Stomach (tissue), 8 donors: ENCODE measurements at regions not wholly inside any gene's neighbourhood (a gene's known extent, or its start where the extent isn't known, plus 50 kb on each side); places are given as distances from the start of the nearest gene placed in this dataset.

Source experiments
- DNase-seq, 2 donors: peaks; one replicate each; pipeline versions ENCODE4 v3.0.0 to v3.0.0-alpha.2; 2013 to 2019
- H3K27ac ChIP-seq, 5 donors: fragments of 200-600 bp in 4 of 5; sonication (generic) in 4 of 5; one replicate each; pipeline ENCODE4 v1.5.1; 2013 to 2019; ENCODE audit warnings: mild to moderate bottlenecking in 1 of 5, moderate library complexity in 1 of 5
- H3K27me3 ChIP-seq, 3 donors: fragments of 200-600 bp; sonication (generic); one replicate each; pipeline ENCODE4 v1.5.1; 2017 to 2019; ENCODE audit warnings: mixed run types in 1 of 3
- H3K36me3 ChIP-seq, 4 donors: fragments of 200-600 bp; sonication (generic); 1 replicate in 3 of 4; 2 replicates in 1 of 4; pipeline ENCODE4 v1.5.1; 2016 to 2019
- H3K4me1 ChIP-seq, 4 donors: fragments of 200-600 bp; sonication (generic); one replicate each; pipeline ENCODE4 v1.5.1; 2016 to 2019
- H3K4me3 ChIP-seq, 4 donors: fragments of 200-600 bp; sonication (generic) in 3 of 4; one replicate each; pipeline ENCODE4 v1.5.1; 2016 to 2019; ENCODE audit warnings: mild to moderate bottlenecking in 1 of 4
- H3K9me3 ChIP-seq, 4 donors: fragments of 200-600 bp; sonication (generic); one replicate each; pipeline ENCODE4 v1.5.1; 2016 to 2019
- EP300 ChIP-seq: sonication (generic); formaldehyde crosslinking; IDR thresholded peaks from one replicate; pipeline ENCODE4 v1.6.1; 2017; ENCODE audit warnings: antibody characterized with exemption
- POLR2A ChIP-seq, 4 donors: fragments of 450-650 bp; IDR thresholded peaks; one replicate each; pipeline ENCODE4 v1.6.1; 2016; ENCODE audit warnings: antibody characterized with exemption in 4 of 4, control low read depth in 2 of 4, mild to moderate bottlenecking in 1 of 4, moderate library complexity in 1 of 4
- POLR2AphosphoS5 ChIP-seq, 3 donors: sonication (generic); formaldehyde crosslinking; IDR thresholded peaks; one replicate each; pipeline ENCODE4 v1.6.1; 2016; ENCODE audit warnings: antibody characterized with exemption in 3 of 3
- WGBS, 5 donors: extraction: QIAGEN DNeasy Blood & Tissue Kit in 3 of 5; methylation state at CpG; one replicate each; pipeline versions ENCODE4 v1.1.5 to v1.1.7; 2013 to 2018; 5-methylcytosine and 5-hydroxymethylcytosine counted together
- intact Hi-C: fragments of 100-400 bp; cut with DNase I; formaldehyde crosslinking; loops from one replicate; pipeline ENCODE4 v1.15.1; 2023; ENCODE audit warnings: low total_unique reads
- TF ChIP-seq, protein P1 (sequence below), 7 experiments: fragments of 450-650 bp in 4 of 7; fragments of 200-600 bp in 3 of 7; sonication (generic) in 3 of 7; IDR thresholded peaks; one replicate each; pipeline ENCODE4 v1.5.1; 2016 to 2019; ENCODE audit warnings: antibody characterized with exemption in 7 of 7, control low read depth in 2 of 7, mild to moderate bottlenecking in 1 of 7
- donor health status: healthy with polysubstance abuse.
- donor health status: Bipolar disorder and iron deficiency.
- donor health status: healthy.

DNA sequence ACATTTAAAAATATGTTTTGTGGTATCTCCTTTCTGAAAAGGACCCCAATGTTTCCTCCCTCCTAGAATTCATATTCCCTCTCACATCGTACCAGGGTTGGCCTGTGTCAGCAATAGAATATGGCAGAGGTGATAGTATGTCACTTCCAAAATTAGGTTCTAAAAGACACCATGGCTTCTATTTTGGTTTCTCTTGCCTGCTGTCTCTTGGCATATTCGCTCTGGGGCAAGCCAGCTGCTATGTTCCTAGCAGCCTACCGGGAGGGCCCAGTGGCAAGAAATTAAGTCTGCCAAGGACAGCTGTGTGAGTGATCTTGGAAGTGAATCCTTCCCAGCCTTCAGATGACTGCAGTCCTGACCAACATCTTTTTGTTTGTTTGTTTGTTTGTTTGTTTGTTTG lies 92.9 kb upstream of the PPM1J start:
- DNase-seq = no peak
- intact Hi-C loops = loop anchor here (10.0 kb wide), 1 partner anchor 237 kb away; no protein-coding TSS in a partner anchor
- 88 to 96% (median 94%) methylated on average over 3 of the region's 3 CpGs for WGBS, 5 donors
- H3K27ac ChIP-seq = no peak overlapping the region
- H3K4me1 ChIP-seq = peaks cover 0 to 5% (median 0%) of the 10 kb centered on the region in 4 donors
- TF ChIP-seq POLR2A (IDR thresholded peaks at IDR 0.05) (no peak), POLR2AphosphoS5 (IDR thresholded peaks at IDR 0.05) (no peak), EP300 (no peak)
- TF ChIP-seq, protein P1, sequence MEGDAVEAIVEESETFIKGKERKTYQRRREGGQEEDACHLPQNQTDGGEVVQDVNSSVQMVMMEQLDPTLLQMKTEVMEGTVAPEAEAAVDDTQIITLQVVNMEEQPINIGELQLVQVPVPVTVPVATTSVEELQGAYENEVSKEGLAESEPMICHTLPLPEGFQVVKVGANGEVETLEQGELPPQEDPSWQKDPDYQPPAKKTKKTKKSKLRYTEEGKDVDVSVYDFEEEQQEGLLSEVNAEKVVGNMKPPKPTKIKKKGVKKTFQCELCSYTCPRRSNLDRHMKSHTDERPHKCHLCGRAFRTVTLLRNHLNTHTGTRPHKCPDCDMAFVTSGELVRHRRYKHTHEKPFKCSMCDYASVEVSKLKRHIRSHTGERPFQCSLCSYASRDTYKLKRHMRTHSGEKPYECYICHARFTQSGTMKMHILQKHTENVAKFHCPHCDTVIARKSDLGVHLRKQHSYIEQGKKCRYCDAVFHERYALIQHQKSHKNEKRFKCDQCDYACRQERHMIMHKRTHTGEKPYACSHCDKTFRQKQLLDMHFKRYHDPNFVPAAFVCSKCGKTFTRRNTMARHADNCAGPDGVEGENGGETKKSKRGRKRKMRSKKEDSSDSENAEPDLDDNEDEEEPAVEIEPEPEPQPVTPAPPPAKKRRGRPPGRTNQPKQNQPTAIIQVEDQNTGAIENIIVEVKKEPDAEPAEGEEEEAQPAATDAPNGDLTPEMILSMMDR (IDR thresholded peaks at IDR 0.05) = no peak
- no peak overlapping the region for H3K4me3 ChIP-seq
- no peaks in the 10 kb centered on the region for H3K36me3 ChIP-seq
- peaks cover 0 to 6% (median 0%) of the 10 kb centered on the region in 3 donors for H3K27me3 ChIP-seq
- H3K9me3 ChIP-seq = no peaks in the 10 kb centered on the region

DNA sequence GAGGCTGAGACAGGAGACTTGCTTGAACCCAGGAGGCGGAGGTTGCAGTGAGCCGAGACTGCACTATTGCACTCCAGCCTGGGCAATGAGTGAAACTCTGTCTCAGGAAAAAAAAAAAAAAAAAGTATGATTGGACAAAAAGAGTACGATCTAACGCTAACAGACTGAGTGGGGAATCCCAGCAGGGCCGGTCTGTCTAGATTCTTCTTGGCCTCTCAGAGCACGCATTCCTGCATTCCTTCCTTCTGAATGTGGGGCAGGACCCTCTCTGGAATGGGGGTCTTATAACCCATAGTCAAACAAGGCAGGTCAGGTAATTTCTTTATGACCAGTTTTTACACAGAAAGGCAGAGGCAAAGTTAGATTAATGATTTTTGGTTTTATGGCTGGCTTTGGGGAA lies 92.0 kb upstream of the PPM1J start:
- 55 to 61% (median 60%) methylated on average over 6 of the region's 6 CpGs for WGBS, 5 donors
- intact Hi-C loops = loop anchor here (10.0 kb wide), 1 partner anchor 238 kb away; no protein-coding TSS in a partner anchor
- no peak overlapping the region for H3K4me3 ChIP-seq

DNA sequence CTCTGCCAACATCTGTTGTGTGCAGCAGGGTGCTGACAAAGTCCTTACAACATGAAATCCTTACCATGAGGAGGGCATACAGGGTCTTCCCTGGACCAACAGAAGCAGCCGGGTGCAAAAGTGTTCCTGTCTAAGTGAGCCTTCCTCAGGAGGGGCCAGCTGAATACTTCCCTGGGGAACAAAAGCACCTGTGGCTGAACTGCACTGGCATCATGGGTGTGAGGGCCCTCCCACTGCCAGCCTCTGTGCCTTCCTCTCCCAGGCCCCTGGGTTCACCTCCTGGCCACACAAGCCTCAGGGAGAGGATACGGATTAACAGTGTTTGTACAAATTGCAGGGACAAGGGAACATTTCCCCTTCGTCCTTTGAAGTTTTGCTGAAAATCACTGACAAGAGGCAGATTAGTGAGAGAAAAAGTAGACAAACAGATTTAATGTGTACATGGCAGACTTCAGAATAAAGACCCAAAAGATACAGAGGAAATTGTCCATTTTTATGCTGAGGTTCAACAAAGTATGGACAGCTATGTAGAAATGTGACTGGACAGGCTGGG lies 91.0 kb upstream of the PPM1J start:
- intact Hi-C loops = loop anchor here (10.0 kb wide), 1 partner anchor 239 kb away; no protein-coding TSS in a partner anchor
- Histone ChIP-seq H3K27me3 (peaks cover 0 to 6% (median 0%) of the 10 kb centered on the region in 3 donors), H3K36me3 (no peaks in the 10 kb centered on the region), H3K4me1 (peaks cover 0 to 5% (median 0%) of the 10 kb centered on the region in 4 donors), H3K27ac (no peak overlapping the region), H3K4me3 (no peak overlapping the region), H3K9me3 (no peaks in the 10 kb centered on the region)
- peak in 1 of 2 donors; percentile 36 for DNase-seq
- WGBS, 5 donors = 78 to 88% (median 83%) methylated on average over 3 of the region's 3 CpGs
- no peak for TF ChIP-seq EP300
- TF ChIP-seq, protein P1 (IDR thresholded peaks at IDR 0.05) = no peak
- TF ChIP-seq POLR2A (IDR thresholded peaks at IDR 0.05) = no peak
- TF ChIP-seq POLR2AphosphoS5 (IDR thresholded peaks at IDR 0.05) = no peak

More for the DNA sequence above, 92.0 kb upstream of the PPM1J start:
- Histone ChIP-seq H3K9me3 (no peaks in the 10 kb centered on the region), H3K36me3 (no peaks in the 10 kb centered on the region), H3K4me1 (peaks cover 0 to 5% (median 0%) of the 10 kb centered on the region in 4 donors), H3K27me3 (peaks cover 0 to 6% (median 0%) of the 10 kb centered on the region in 3 donors), H3K27ac (no peak overlapping the region)
- DNase-seq = no peak
- TF ChIP-seq, protein P1 (IDR thresholded peaks at IDR 0.05) = no peak
- TF ChIP-seq POLR2AphosphoS5 (IDR thresholded peaks at IDR 0.05) = no peak
- TF ChIP-seq EP300 = no peak
- no peak for TF ChIP-seq POLR2A (IDR thresholded peaks at IDR 0.05)

DNA sequence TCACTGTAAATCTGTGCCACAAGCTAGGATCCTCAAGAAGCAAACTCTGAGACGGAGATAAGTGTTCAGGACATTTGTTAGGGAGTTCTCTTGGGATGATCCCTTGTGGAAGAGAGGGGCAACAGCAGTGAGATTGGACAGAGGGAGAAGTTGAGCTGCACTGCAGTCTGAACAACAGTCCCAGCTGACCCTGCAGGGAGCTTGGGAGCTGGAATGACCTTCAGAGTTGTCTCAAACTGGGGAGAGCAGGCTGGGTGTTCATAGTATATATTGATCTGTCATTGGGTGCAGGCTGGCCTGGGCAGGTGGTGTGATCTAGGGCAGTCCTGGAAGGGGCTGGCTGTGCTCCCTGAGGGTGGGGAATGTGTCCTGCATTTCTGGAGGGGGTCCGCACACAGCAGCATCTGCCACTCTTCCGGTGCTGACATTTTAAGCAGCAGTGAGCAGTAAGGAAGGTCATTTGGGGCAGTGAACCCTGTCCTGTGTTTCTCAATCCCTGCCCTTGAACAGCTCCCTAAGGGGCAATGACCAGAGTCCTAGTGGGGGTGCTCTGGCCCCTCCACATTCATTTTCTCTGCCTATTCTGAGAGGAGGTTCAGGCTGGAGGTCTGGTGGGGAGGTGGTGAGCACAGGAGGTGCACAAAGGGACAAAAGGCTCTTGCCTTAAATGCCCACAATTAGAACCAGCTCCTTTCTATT lies 90.2 kb upstream of the PPM1J start:
- no peak for DNase-seq
- no peak overlapping the region for H3K27ac ChIP-seq
- peaks cover 0 to 5% (median 0%) of the 10 kb centered on the region in 4 donors for H3K4me1 ChIP-seq
- H3K27me3 ChIP-seq = peaks cover 0 to 6% (median 0%) of the 10 kb centered on the region in 3 donors
- no peak overlapping the region for H3K4me3 ChIP-seq
- intact Hi-C loops = loop anchor here (10.0 kb wide), 1 partner anchor 239 kb away; no protein-coding TSS in a partner anchor
- 79 to 92% (median 88%) methylated on average over 3 of the region's 3 CpGs for WGBS, 5 donors
- TF ChIP-seq POLR2AphosphoS5 (IDR thresholded peaks at IDR 0.05) = no peak
- no peaks in the 10 kb centered on the region for H3K36me3 ChIP-seq
- H3K9me3 ChIP-seq = no peaks in the 10 kb centered on the region
